Upper lobe of right lung (tissue), 1 donor: ENCODE measurements at regions not wholly inside any gene's neighbourhood (a gene's known extent, or its start where the extent isn't known, plus 50 kb on each side); places are given as distances from the start of the nearest gene placed in this dataset.
"Not testable (repeated sequence)": the region's sequence is repeated elsewhere in the genome, so short reads cannot be mapped to it uniquely, and the experiment has no call there.

ENCODE experiments used
- ATAC-seq: fragments of 200-7000 bp; cut with Tn5 transposase; one replicate; pipeline ENCODE4 v1.9.1; 2020; ENCODE audit warnings: mild to moderate bottlenecking, moderate library complexity
- DNase-seq: peaks from one replicate; pipeline ENCODE4 v3.0.0-alpha.2; 2020
- H3K27ac ChIP-seq: fragments of 200-600 bp; one replicate; pipeline ENCODE4 v1.8.0; 2022
- H3K27me3 ChIP-seq: fragments of 200-600 bp; one replicate; pipeline ENCODE4 v1.8.0; 2022; ENCODE audit warnings: mild to moderate bottlenecking
- H3K36me3 ChIP-seq: fragments of 200-600 bp; one replicate; pipeline ENCODE4 v1.8.0; 2022
- H3K4me1 ChIP-seq: fragments of 200-600 bp; one replicate; pipeline ENCODE4 v1.8.0; 2022
- H3K4me3 ChIP-seq: fragments of 200-600 bp; one replicate; pipeline ENCODE4 v1.8.0; 2022; ENCODE audit warnings: mild to moderate bottlenecking
- H3K9me3 ChIP-seq: fragments of 200-600 bp; one replicate; pipeline ENCODE4 v1.8.0; 2022
- CTCF ChIP-seq: fragments of 200-600 bp; IDR thresholded peaks from one replicate; pipeline ENCODE4 v1.8.0; 2022; ENCODE audit warnings: antibody characterized with exemption
- intact Hi-C: fragments of 100-400 bp; cut with DNase I; formaldehyde crosslinking; loops from one replicate; pipeline ENCODE4 v1.11.0; 2022
- donor health status: DM: no; HTN: yes; CAD: no; lungs with severe emphysema.

- H3K9me3 ChIP-seq: no peaks in the 10 kb centered on the region
- TF ChIP-seq CTCF: no peak
- H3K4me3 ChIP-seq: no peak overlapping the region
- no peaks in the 10 kb centered on the region for H3K27me3 ChIP-seq
- no peaks in the 10 kb centered on the region for H3K36me3 ChIP-seq
- ATAC-seq: no peak
- no peak overlapping the region for H3K27ac ChIP-seq
- intact Hi-C loops: no loop called here
- no peaks in the 10 kb centered on the region for H3K4me1 ChIP-seq
- no peak for DNase-seq
These were observed 430.6 kb downstream of the BUD13 start for GRCh38 chr11:116342148-116342547.

- H3K36me3 ChIP-seq: no peaks in the 10 kb centered on the region
- no peak for DNase-seq
- intact Hi-C loops: no loop called here
- H3K4me1 ChIP-seq: no peaks in the 10 kb centered on the region
- H3K4me3 ChIP-seq: no peak overlapping the region
- TF ChIP-seq CTCF: no peak
- H3K27me3 ChIP-seq: no peaks in the 10 kb centered on the region
- no peak for ATAC-seq
- H3K9me3 ChIP-seq: no peaks in the 10 kb centered on the region
- no peak overlapping the region for H3K27ac ChIP-seq
These were observed 433.3 kb downstream of the BUD13 start for GRCh38 chr11:116339306-116340098.

GRCh38 chr11:116338500-116338899 lies 434.3 kb downstream of the BUD13 start:
- ATAC-seq, H3K36me3 ChIP-seq, H3K27me3 ChIP-seq, intact Hi-C loops, H3K4me3 ChIP-seq, DNase-seq, H3K4me1 ChIP-seq, H3K27ac ChIP-seq, H3K9me3 ChIP-seq: not testable (repeated sequence)

- DNase-seq: no peak
- H3K4me3 ChIP-seq: no peak overlapping the region
- H3K4me1 ChIP-seq: no peaks in the 10 kb centered on the region
These were observed 436.2 kb downstream of the BUD13 start for GRCh38 chr11:116336540-116336939.

GRCh38 chr11:116335891-116336290 lies 436.9 kb downstream of the BUD13 start:
- Histone ChIP-seq H3K27ac (no peak overlapping the region), H3K36me3 (no peaks in the 10 kb centered on the region), H3K4me1 (no peaks in the 10 kb centered on the region), H3K4me3 (no peak overlapping the region), H3K27me3 (peaks cover 4% of the 10 kb centered on the region), H3K9me3 (no peaks in the 10 kb centered on the region)
- TF ChIP-seq CTCF: no peak
- ATAC-seq: no peak
- intact Hi-C loops: no loop called here
- DNase-seq: no peak

More at GRCh38 chr11:116336540-116336939, 436.2 kb downstream of the BUD13 start:
- intact Hi-C loops: no loop called here
- Histone ChIP-seq H3K9me3 (no peaks in the 10 kb centered on the region), H3K27ac (no peak overlapping the region), H3K27me3 (peaks cover 4% of the 10 kb centered on the region), H3K36me3 (no peaks in the 10 kb centered on the region)
- TF ChIP-seq CTCF: no peak
- ATAC-seq: no peak

GRCh38 chr11:116335078-116335477 lies 437.7 kb downstream of the BUD13 start:
- Histone ChIP-seq H3K4me1 (no peaks in the 10 kb centered on the region), H3K9me3 (no peaks in the 10 kb centered on the region), H3K27ac (no peak overlapping the region), H3K27me3 (peaks cover 4% of the 10 kb centered on the region), H3K4me3 (no peak overlapping the region), H3K36me3 (no peaks in the 10 kb centered on the region)
- TF ChIP-seq CTCF: no peak
- intact Hi-C loops: no loop called here
- DNase-seq (no peak), ATAC-seq (no peak)
